GM21515 (cell line): ENCODE measurements at regions not wholly inside any gene's neighbourhood (a gene's known extent, or its start where the extent isn't known, plus 50 kb on each side); places are given as distances from the start of the nearest gene placed in this dataset.

Experiments used
- ATAC-seq: cut with Tn5 transposase; IDR thresholded peaks from one replicate; pipeline ENCODE4 v1.9.1; 2021; ENCODE audit not compliant: unreplicated experiment

GRCh38 chr18:66759050-66759828 lies 155.3 kb upstream of the CDH19 start:
- ATAC-seq = no peak

DNA sequence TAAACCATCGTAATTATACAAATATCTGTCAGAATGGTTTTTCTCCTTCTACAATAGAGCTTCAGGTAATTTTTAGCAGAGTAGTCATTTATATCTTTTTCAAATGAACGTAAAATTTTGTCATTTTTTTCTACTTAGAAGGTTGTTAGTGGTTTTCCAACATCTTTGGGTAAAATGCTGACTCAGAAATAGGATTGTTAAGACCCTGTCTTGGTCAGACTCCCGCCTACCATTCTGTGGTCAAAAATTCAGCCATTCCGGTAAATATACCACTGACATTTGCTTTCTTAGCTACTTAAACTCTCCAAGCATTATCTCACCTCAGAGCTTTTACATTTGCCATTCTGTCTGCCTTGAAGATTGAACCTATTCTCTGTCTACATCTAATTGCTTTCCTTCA lies 154.1 kb upstream of the CDH19 start:
- no peak for ATAC-seq

DNA sequence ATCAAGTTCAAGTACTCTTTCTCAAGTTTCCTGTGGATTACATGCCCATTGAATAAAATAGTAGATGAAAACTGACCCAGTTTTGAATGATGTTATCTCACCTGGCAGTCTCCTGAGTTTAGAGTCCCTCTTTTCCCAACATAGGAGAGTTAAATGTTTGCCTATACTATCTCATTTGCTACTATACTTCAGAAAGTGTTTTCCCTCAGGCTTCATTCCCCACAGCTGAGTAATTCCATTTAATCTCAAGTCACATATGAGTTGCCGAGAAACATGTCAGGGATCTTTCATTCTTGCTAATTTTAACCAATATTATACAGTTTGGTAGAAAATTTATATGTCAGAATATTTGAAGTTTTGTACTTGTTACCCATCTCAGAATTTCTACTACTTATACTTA lies 150.4 kb upstream of the CDH19 start:
- ATAC-seq = no peak

GRCh38 chr18:66752733-66753132 lies 148.8 kb upstream of the CDH19 start:
- no peak for ATAC-seq

DNA sequence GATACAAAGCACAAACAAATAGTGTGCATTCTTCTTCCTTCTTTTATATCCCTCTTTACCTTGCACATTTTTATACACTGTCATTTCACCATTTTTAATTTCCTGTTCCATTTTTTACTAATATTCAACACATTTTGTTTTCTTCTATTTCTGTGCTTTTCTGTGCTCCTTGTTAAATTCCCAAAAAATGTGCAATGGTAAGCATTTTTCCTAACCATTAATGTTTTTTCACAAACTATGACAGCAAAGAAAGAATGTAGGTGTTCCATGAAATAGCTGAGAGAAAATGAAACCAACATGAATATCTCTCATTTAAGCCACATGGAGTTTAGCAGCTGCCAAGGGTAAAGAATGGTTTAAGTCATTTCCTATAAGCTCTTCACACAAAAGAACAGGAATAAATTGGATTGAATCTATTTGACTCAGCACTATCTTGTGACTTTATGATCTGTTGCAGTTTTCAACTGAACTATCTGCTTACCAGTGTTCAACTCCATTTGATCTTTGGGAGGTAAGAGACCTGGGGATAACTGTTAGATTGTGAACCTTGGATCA lies 145.7 kb upstream of the CDH19 start:
- no peak for ATAC-seq

- no peak for ATAC-seq
Measured at GRCh38 chr18:66749030-66749429, 145.1 kb upstream of the CDH19 start.

DNA sequence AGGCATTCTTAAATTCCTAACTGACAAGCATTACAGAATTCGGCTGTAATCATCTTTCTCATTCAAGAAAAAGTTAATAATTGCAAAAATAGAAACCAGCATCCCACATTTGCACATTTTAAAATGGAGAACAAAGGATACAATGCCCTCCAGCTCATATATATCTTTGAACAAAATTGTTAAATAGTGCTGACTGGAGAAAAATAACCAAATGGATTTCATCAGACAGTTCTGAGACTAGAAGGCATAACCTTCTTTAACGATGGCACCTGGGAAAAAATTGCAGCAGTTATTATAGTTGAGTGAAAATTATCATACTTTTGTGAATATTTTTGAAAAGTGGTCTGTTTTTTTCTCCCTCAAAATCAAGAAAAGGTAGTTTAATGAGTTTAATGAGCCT lies 138.9 kb upstream of the CDH19 start:
- ATAC-seq = no peak

- ATAC-seq = no peak
Measured at GRCh38 chr18:66735933-66736332, 132.0 kb upstream of the CDH19 start.

- ATAC-seq = no peak
Measured at GRCh38 chr18:66734451-66734850, 130.6 kb upstream of the CDH19 start.

GRCh38 chr18:66731890-66732289 lies 128.0 kb upstream of the CDH19 start:
- no peak for ATAC-seq

DNA sequence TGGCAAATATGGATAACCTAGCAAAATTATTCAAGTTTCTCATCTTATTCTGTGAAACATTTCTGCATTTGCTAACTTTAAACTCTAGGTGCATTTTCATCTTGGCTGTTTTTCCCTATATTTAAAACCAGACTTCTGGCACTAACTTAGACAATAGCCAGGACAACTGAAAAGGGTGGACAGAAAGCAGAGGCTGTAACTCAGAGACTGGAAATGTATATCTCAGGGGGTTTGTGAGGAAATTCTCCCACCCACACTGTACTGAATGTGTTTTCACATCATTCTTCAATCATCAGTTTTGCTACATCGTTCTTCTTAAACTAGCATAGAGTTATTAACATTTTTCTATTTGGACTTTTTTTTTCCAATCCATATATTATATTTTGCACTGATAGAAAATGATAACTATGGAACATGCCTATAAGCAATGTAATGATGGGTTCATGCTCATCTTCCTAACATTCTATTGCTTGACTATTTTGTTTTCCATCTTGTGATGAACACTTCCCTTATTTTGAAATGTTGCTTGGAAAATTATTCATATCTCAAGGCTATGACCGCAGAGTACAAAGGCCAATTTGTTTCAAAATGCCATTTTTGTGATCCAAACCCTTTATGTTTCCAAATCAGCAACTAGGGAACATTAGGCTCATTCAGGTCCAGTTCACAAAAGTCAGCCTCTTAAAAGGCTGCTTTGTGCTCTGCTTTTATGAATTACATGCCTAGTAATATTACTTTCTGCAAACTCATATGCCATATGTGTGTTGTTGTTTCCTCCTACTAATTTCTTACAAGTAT lies 125.8 kb upstream of the CDH19 start:
- ATAC-seq = no peak

DNA sequence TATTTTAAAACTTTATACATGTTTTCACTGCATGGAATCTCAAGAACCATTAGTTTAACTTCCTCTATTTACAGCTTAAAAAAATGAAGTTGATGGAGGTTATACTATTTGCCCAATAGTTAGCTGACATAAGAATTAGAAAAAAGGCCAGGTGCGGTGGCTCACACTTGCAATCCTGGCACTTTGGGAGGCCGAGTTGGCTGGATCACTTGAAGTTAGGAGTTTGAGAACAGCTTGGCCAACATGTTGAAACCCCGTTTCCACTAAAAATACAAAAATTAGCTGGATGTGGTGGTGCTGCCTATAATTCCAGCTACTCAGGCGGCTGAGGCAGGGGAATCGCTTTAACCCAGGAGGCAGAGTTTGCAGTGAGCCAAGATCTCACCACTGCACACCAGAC lies 125.1 kb upstream of the CDH19 start:
- ATAC-seq = no peak

DNA sequence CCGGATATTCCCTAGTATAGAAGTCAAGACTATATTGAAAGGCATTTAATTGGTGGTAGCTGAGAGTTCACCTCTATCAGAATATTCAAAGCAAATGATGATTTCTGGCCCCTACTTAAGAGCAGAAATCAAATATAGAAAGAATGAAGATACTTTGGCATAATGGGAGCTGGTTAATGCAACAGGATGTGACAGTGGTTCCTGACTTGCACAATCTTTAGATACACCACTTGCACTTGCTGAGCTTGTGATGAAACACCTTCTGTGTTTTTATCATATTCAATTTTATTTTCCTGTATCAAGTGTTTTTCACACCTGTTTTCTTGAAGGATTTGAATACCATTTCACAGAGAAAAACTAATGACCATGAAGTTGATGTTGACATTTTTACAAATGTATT lies 124.1 kb upstream of the CDH19 start:
- no peak for ATAC-seq

DNA sequence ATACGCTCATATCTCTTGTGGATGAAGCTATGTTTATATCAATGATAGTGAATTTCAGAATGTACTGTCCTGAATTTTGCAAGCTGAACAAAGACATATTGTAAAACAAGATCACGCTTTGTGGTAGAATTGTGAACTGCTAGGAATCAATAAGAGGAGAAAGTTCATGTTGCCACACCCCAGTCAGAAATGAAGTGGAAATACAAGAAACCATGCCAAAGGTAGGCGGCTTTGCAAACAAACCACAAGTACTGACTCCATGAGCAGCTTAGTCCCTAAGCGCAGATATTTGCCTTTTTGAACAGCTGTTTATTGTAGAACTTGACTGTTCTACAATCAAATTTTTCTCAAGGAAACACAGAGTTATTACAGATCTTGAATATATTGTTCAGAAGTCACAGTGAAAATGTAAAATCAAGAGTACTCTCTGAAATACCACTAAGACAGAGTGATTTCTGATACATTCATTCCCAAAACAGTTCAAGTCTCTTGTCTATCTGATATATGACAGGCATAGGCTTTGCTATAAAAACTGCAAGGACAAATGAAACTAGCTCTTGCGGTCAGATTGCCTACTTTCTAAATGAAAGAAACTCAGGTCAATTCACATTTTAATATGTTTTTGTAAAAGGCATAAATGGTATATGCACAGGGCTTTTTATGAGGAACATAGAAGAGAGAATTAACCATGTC lies 120.9 kb upstream of the CDH19 start:
- ATAC-seq = no peak

GRCh38 chr18:66722671-66723070 lies 118.8 kb upstream of the CDH19 start:
- ATAC-seq = no peak

GRCh38 chr18:66708646-66709045 lies 104.8 kb upstream of the CDH19 start:
- no peak for ATAC-seq

DNA sequence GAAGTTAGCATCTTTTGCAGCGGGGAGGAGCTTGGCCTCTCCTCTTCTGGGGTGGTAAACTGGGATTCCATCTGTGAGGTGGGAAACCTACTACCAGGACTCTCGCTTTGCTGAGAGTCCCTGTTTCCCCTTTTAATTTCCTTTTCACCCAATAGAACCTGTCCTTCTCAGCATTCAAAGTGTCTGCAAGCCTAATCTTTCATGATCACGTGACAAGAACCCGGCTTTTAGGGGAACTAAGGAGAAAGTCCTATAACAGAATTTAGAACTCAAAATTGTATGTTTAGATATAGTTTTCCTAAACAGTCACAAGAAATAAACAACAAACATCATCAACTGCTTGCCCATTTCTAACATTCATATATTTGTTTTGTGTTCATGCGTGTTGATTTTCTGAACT lies 103.6 kb upstream of the CDH19 start:
- ATAC-seq = no peak

- ATAC-seq = no peak
Measured at GRCh38 chr18:66695281-66695680, 91.4 kb upstream of the CDH19 start.

DNA sequence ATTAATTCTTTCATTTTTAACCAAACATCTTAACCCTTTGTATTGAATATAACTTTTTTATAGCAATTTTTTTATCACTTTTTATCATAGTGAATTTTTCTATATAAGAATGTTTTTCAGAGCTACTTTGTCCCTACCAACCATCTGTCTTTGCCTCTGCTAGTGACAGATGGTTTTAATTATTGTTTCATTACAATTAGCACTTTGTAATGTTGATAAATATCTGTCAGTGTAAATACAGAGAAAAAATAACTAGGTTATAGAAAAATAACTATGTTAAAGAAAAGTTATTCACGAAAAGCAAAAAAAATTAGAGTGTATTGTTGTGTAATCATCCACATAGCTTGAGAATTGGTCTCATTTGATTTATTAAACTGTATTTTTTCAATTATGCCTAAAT lies 91.0 kb upstream of the CDH19 start:
- ATAC-seq = no peak

DNA sequence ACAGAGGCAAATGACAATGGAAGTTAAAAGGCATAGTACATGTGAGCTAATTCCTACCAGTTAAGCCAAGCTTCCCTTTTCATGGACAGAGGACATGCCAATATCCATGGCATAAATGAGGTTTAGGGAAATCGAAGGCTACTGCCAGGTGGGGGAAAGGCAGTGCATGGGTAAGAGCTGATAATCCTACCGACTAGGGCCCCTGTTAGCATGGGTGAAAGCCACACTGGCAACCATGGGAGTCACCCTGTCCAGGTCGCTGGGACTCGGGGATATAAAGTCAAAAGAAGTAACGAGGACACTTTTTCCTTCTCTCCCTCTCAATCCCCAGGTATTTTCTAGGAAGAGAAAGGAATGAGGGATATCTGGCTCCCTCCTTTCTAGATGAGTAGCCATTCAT lies 83.7 kb upstream of the CDH19 start:
- no peak for ATAC-seq

DNA sequence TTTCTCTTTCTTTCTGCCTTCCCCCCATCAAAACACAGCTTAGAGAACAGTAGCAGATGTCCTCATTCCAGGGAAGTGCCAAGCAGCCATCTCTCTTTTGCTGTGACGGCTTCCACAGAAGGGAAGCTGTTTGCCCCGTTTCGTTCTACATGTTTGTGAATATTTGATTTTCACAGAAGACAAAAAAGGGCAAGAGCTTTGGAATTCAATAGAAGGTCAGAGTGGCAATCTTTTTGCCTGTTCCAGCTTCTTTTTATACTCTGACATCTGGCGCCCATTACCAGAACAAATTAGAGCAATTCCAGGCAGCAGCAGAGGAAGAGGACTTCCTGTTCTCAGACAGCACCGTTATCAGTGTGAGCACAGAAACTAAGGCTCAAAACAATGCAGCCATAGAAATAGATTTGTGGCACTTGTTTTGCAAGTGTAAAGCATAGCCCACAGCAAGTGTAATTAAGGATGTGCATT lies 79.0 kb upstream of the CDH19 start:
- no peak for ATAC-seq

DNA sequence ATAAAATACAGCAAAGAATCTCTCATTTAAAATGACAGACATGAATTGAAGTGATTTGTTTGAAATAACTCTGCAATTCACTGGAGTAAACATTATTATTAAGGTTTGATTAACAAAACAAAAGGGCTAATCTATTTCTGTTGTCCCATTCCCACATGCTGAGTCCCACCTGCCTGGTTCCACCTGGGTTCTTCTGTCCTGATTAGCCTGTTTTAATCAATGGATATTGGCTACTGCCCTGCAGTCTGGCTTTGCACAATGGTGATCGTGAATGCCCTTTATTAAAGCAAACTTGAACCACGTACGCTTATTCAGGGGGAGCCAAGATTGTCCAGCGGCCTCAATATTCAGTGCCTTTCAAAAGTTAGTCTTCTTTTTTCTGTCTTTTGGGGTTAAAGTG lies 72.8 kb upstream of the CDH19 start:
- ATAC-seq = no peak
